GM18499 (cell line): ENCODE measurements at regions not wholly inside any gene's neighbourhood (a gene's known extent, or its start where the extent isn't known, plus 50 kb on each side); places are given as distances from the start of the nearest gene placed in this dataset.
A peak's percentile ranks its signal among the peaks of the same experiment; 100 is the strongest.

ENCODE experiments used
- ATAC-seq: cut with Tn5 transposase; IDR thresholded peaks from one replicate; pipeline ENCODE4 v1.9.1; 2021; ENCODE audit warnings: moderate number of reproducible peaks; ENCODE audit not compliant: insufficient read depth, unreplicated experiment

GRCh38 chr12:58443273-58443980 lies 476.9 kb downstream of the LRIG3 start:
- ATAC-seq: peak; percentile 58

DNA sequence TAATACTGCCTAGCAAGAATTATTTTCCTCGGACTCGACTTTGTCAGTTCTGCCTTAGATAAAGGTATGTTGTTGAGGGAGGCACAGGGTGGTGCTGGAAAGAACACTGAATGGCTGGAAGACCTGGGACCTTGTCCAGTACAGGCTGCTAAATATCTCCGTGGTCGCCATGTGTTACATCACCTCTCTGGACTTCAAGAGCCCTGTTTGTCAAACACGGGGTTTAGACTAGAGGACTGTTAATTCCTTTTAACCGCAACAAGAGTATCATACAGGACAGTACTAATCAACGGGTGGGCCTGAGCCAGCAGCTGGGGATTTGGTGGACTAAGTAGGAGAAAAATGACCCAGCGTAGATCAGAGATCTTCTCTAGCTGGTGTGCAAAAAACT lies 476.3 kb downstream of the LRIG3 start:
- ATAC-seq: no peak

DNA sequence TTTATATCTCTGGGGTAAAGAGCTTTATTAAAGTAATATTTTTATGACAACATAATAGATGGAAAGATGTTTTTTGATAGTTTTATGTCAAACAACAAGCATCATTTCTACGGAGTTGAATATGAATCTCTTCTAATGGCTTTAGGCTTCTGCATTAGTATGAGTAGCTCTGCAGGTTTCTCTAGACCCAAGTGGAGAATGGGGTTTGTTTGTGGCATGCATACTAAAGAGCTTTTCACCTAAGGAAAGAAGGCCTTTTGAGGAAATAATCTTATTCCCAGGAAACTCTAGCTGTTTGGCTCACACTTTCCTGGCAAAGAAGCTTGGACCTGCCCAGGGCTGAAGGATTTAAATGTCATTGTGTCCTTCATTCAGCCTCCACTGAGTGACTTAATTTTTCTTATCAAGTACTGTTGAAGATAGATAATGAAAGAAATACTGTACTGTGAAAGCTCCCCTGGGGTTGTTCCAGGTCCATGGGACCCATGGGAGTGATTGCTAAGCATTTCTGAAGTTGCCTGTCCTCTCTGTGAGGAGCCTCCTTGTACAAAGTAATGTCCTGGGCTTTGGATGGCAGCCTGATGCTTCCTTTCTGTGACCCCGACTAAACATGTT lies 469.3 kb downstream of the LRIG3 start:
- no peak for ATAC-seq

- ATAC-seq: no peak
These were observed 467.8 kb downstream of the LRIG3 start for GRCh38 chr12:58452546-58452945.

DNA sequence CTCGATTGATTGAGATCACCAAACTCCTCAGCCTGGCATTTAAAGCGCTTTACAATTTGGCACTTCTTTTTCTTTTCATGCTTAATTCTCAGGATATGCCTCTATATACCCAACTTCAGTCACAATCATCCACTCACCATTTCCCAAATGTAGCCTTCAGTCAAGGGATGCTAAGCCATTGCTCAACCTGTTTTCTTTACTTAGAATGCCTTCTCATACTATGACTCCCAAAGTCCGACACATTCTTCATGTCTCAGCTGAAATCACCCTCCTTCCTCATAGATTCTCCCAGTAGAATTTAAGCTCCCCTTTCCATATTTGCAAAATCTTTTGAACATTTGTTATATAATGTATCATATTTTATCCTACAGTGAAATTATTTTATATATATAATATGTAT lies 467.0 kb downstream of the LRIG3 start:
- ATAC-seq: no peak

DNA sequence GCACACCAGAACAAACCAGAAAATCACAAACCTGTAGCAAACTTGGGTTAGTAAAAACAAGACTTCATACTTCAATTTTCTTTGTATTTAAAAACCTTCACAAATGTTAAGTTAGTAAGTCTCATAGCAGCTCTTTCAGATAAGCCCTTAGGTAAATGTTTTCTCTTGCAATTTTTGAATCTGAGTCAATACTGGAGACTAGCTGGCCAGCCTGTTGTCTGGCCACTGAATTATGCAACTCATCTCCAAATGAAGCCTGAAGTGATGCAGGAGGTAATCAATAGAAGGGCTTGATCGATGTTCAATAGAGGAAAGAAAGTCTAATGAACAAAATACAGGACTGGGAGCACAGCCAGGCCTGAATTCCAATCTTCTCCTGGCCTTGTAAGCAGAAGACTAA lies 465.2 kb downstream of the LRIG3 start:
- no peak for ATAC-seq

- ATAC-seq: no peak
These were observed 462.2 kb downstream of the LRIG3 start for GRCh38 chr12:58458102-58458501.

DNA sequence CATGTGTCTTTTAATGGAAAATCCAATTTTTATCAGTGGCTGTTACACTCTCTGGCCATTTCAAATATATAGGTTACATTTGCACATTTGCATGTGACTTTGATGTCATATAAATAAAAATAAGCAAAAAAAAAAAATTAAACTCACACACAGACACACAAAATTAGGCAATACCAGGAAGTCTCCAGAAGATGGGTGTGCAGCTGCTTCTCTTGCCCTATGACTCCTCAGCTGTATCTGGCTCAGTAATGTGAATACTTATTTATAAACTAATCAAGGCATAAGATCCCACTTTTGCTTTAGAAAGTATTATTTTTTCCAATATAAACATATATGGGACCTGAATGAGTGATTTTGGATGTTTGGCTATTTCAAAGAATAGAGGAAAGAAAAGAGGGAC lies 461.1 kb downstream of the LRIG3 start:
- no peak for ATAC-seq

DNA sequence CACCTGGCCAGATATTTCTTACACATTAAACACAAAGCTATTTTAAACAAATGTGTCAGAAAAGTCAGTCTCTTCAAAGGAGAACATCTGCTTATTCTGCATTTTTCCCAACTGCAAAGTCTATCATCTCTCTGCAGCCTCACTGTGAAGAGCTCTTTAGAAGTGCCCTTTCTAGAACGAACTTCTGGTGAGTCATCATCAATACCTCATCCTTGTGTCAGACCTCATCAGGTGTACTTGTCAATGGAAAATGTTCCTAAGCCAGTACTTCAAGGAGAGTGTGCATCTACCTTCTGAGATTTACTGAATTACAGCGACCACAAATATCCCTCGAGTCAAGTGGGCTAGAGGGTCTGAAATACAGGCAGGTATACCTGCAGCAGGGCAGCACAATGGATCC lies 457.3 kb downstream of the LRIG3 start:
- ATAC-seq: no peak

- ATAC-seq: no peak
These were observed 454.9 kb downstream of the LRIG3 start for GRCh38 chr12:58465418-58465817.

GRCh38 chr12:58470266-58471010 lies 449.9 kb downstream of the LRIG3 start:
- ATAC-seq: no peak

DNA sequence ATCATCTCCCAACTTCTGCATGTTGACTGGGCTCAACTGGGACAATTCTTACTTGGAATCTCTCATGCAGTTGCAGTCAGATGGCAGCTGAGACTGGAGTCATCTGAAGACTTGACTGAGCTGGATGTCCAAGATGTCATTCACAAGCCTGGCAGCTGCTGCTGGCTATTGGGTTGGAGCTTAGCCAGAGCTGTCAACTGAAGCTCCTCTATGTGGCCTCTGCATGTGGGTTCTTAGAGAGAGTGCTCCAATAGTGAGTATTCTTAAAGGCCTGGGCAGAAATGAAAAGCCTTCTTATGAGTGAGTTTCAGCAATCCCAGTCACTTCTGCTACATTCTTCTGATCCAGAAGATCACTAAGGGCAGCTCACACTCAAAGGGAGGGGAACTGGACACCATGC lies 440.9 kb downstream of the LRIG3 start:
- no peak for ATAC-seq

DNA sequence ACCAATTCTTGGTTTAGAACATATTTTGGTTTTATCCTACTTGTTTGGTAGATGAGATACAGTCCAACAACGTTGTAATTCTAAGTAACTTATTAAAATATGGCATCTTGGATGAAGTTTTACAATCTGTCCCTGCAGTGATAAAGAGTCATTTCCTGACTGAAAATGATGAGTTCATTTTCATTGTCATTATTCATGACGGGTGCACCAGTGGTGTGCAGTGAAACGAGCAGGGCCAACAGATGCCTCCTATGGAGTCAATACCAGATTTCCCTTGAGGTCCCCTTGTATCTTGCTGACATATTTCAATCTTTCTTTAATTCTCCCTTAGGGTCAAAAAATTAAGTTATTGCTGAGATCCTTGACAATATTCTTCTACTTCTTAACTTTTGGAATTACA lies 438.5 kb downstream of the LRIG3 start:
- ATAC-seq: no peak

GRCh38 chr12:58487255-58487654 lies 433.0 kb downstream of the LRIG3 start:
- ATAC-seq: no peak

DNA sequence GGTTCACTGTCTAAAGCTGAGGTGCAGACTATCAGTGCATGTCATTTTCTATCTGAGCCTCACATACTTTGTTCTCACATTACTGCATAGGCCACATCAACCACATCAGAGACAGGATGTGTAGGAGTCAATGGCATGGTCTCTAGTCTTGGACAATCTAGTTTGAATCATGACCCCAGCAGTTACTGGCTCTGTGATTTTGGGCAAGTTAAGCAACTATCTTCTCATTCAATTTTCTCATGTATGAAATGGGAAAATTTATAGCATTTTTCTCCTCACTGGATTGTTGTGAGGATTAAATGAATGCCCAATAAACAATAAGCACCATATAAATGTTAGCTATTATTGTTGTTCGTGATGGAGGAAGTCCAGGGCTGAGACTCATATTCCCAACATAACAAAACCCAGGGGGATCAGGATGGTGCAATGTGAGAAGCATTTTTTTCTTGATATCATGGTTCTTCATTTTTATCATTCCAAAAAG lies 432.6 kb downstream of the LRIG3 start:
- ATAC-seq: no peak

GRCh38 chr12:58489394-58489793 lies 430.9 kb downstream of the LRIG3 start:
- no peak for ATAC-seq

GRCh38 chr12:58491306-58491705 lies 429.0 kb downstream of the LRIG3 start:
- ATAC-seq: no peak

GRCh38 chr12:58496411-58497190 lies 423.7 kb downstream of the LRIG3 start:
- no peak for ATAC-seq

DNA sequence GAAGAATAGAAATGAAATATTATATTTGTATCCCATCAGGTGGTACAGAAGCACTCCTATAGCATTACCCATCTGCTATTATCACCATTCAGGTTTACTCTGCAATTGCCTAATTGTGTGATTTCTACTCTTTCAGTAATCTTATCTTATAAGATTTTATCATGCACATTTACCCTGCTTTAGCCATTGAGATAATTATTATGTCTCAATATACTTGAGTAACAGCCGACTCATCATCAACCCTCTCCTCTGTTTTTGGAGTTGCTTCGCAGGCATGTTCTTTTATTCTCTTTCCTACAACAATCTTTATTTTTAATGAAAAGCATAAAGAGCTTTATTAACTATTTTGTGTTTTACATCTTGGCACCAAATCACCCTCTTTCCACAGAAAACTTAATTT lies 419.9 kb downstream of the LRIG3 start:
- no peak for ATAC-seq

GRCh38 chr12:58502226-58502625 lies 418.1 kb downstream of the LRIG3 start:
- no peak for ATAC-seq

- no peak for ATAC-seq
These were observed 417.5 kb downstream of the LRIG3 start for GRCh38 chr12:58502841-58503240.
